ENCODE measurements at regions not wholly inside any gene's neighbourhood (a gene's known extent, or its start where the extent isn't known, plus 50 kb on each side); places are given as distances from the start of the nearest gene placed in this dataset.
"Not testable (repeated sequence)": the region's sequence is repeated elsewhere in the genome, so short reads cannot be mapped to it uniquely, and the experiment has no call there.

GRCh38 chr7:111650456-111650999 lies 88.2 kb upstream of the IMMP2L start:
- Histone ChIP-seq H2AFZ (ENCODE audit: low read depth, low read length) (no peak overlapping the region), H3K9me3 (ENCODE audit: low read length) (no peaks in the 10 kb centered on the region), H3K27ac (ENCODE audit: low read length) (no peak overlapping the region), H3K9ac (ENCODE audit: low read length) (no peak overlapping the region), H3K4me2 (ENCODE audit: low read length) (no peak overlapping the region), H3K36me3 (ENCODE audit: insufficient read depth, low read length) (no peaks in the 10 kb centered on the region), H3K79me2 (replicated peaks; ENCODE audit: insufficient read depth, low read length) (no peaks in the 10 kb centered on the region), H4K20me1 (ENCODE audit: insufficient read depth) (no peaks in the 10 kb centered on the region), H3K27me3 (ENCODE audit: insufficient read depth, low read depth, low read length) (no peaks in the 10 kb centered on the region), H3K4me3 (ENCODE audit: low read length) (no peak overlapping the region), H3K9me2 (ENCODE audit: insufficient read depth, low read length) (no peaks in the 10 kb centered on the region), H3F3A (ENCODE audit: insufficient read depth, low read length, poor library complexity, severe bottlenecking) (no peaks in the 10 kb centered on the region)
- no peak for TF ChIP-seq MXI1 (conservative IDR thresholded peaks at IDR 0.05; ENCODE audit: poor library complexity, severe bottlenecking)
- no peak for TF ChIP-seq POLR2AphosphoS5 (IDR thresholded peaks at IDR 0.05)
- TF ChIP-seq CTCF (IDR thresholded peaks at IDR 0.05; ENCODE audit: poor library complexity, severe bottlenecking): no peak
- no peak for TF ChIP-seq REST (IDR thresholded peaks at IDR 0.05; ENCODE audit: borderline replicate concordance)
- TF ChIP-seq TAF1 (IDR thresholded peaks at IDR 0.05; ENCODE audit: low read depth): no peak
- no peak for TF ChIP-seq SMC3 (conservative IDR thresholded peaks at IDR 0.05; ENCODE audit: poor library complexity)
- TF ChIP-seq RAD21 (conservative IDR thresholded peaks at IDR 0.05): no peak
- no peak for TF ChIP-seq EZH2 (IDR thresholded peaks at IDR 0.05; ENCODE audit: borderline replicate concordance, insufficient read depth, low read length, poor library complexity, severe bottlenecking)
- TF ChIP-seq EP300 (conservative IDR thresholded peaks at IDR 0.05; ENCODE audit: poor library complexity, severe bottlenecking): no peak

GRCh38 chr7:111647881-111648280 lies 85.6 kb upstream of the IMMP2L start:
- Histone ChIP-seq H3K9ac (ENCODE audit: low read length) (no peak overlapping the region), H3F3A (ENCODE audit: insufficient read depth, low read length, poor library complexity, severe bottlenecking) (no peaks in the 10 kb centered on the region), H3K36me3 (ENCODE audit: insufficient read depth, low read length) (no peaks in the 10 kb centered on the region), H3K9me2 (ENCODE audit: insufficient read depth, low read length) (no peaks in the 10 kb centered on the region), H3K27me3 (ENCODE audit: insufficient read depth, low read depth, low read length) (no peaks in the 10 kb centered on the region), H3K4me2 (ENCODE audit: low read length) (no peak overlapping the region), H3K4me3 (ENCODE audit: low read length) (no peak overlapping the region), H3K9me3 (ENCODE audit: low read length) (no peaks in the 10 kb centered on the region), H2AFZ (ENCODE audit: low read depth, low read length) (no peak overlapping the region), H4K20me1 (ENCODE audit: insufficient read depth) (no peaks in the 10 kb centered on the region), H3K79me2 (replicated peaks; ENCODE audit: insufficient read depth, low read length) (no peaks in the 10 kb centered on the region), H3K27ac (ENCODE audit: low read length) (no peak overlapping the region)
- TF ChIP-seq MXI1 (conservative IDR thresholded peaks at IDR 0.05; ENCODE audit: poor library complexity, severe bottlenecking): no peak

GRCh38 chr7:111644595-111644994 lies 82.3 kb upstream of the IMMP2L start:
- not testable (repeated sequence) for H3K27me3 ChIP-seq (ENCODE audit: insufficient read depth, low read depth, low read length)

More at GRCh38 chr7:111644595-111644994, 82.3 kb upstream of the IMMP2L start:
- H2AFZ ChIP-seq (ENCODE audit: low read depth, low read length); H3F3A ChIP-seq (ENCODE audit: insufficient read depth, low read length, poor library complexity, severe bottlenecking); H3K36me3 ChIP-seq (ENCODE audit: insufficient read depth, low read length); H3K4me2 ChIP-seq (ENCODE audit: low read length); H3K27ac ChIP-seq (ENCODE audit: low read length); H3K9me3 ChIP-seq (ENCODE audit: low read length); H4K20me1 ChIP-seq (ENCODE audit: insufficient read depth); H3K9me2 ChIP-seq (ENCODE audit: insufficient read depth, low read length); H3K4me3 ChIP-seq (ENCODE audit: low read length); H3K9ac ChIP-seq (ENCODE audit: low read length); H3K79me2 ChIP-seq (replicated peaks; ENCODE audit: insufficient read depth, low read length): not testable (repeated sequence)
